K562 (cell line): ENCODE measurements at regions not wholly inside any gene's neighbourhood (a gene's known extent, or its start where the extent isn't known, plus 50 kb on each side); places are given as distances from the start of the nearest gene placed in this dataset.

ENCODE experiments used
- FOXA3 ChIP-seq, 2 experiments: fragments of 450-650 bp in 1 of 2; sonication (generic) in 1 of 2; formaldehyde crosslinking; IDR thresholded peaks in 1 of 2; conservative IDR thresholded peaks in 1 of 2; 2 replicates each; pipeline versions ENCODE4 v1.4.0 to v1.8.0; 2020 to 2022; ENCODE audit warnings: mild to moderate bottlenecking in 2 of 2, missing genetic modification reagents in 1 of 2
- NR2C2 ChIP-seq, 2 experiments: fragments of 200-800 bp in 1 of 2; sonication (Bioruptor generic) in 1 of 2; sonication (generic) in 1 of 2; formaldehyde crosslinking in 1 of 2; IDR thresholded peaks; 2 replicates each; pipeline versions ENCODE4 v1.6.1 to v1.8.0; 2016 to 2022; ENCODE audit warnings: mild to moderate bottlenecking in 1 of 2, missing compliant biosample characterization in 1 of 2, missing genetic modification characterization in 1 of 2, missing genetic modification reagents in 1 of 2
- PRDM10 ChIP-seq: fragments of 450-650 bp; IDR thresholded peaks from 2 replicates; pipeline ENCODE4 v1.6.1; 2018; ENCODE audit not compliant: partially characterized antibody
- TF ChIP-seq, protein P1 (sequence below), 3 experiments: IDR thresholded peaks in 2 of 3; conservative IDR thresholded peaks in 1 of 3; 2 replicates each; pipeline ENCODE4 v1.5.1; 2011 to 2012; ENCODE audit warnings: low read length in 3 of 3, mild to moderate bottlenecking in 3 of 3, control low read depth in 2 of 3, improper control_type of control experiment in 1 of 3, inconsistent platforms in 1 of 3, low read depth in 1 of 3, mixed read lengths in 1 of 3, moderate library complexity in 1 of 3; ENCODE audit not compliant: insufficient read depth in 2 of 3

DNA sequence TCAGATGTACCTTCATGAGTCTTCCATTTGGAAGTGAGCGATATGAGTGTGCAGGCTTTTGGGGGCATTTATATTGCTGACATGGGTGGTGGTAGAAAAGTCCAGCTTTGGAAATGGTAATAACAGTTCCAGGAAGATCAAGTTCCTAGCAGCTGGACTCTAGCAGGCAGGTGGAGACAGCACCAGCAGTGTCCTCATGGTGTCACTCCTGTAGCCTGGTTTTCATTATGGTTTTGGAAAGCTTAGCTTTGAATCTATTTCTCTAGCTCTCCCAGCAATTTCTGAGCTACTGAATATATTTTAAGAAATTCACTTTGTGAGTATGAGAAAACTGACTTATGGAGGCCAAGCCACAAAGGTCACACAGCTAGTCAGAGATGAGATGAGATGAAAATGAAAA lies 523.2 kb upstream of the HTR2A start:
- no peak for TF ChIP-seq PRDM10
- no peak for TF ChIP-seq FOXA3 (CRISPR knock-in tag; conservative IDR thresholded peaks at IDR 0.05 in 1 of 2, IDR thresholded peaks at IDR 0.05 in 1 of 2)
- TF ChIP-seq NR2C2 (CRISPR knock-in tag; IDR thresholded peaks at IDR 0.05) = no peak
- TF ChIP-seq NR2C2 (tag; IDR thresholded peaks at IDR 0.05) = no peak
- TF ChIP-seq, protein P1, sequence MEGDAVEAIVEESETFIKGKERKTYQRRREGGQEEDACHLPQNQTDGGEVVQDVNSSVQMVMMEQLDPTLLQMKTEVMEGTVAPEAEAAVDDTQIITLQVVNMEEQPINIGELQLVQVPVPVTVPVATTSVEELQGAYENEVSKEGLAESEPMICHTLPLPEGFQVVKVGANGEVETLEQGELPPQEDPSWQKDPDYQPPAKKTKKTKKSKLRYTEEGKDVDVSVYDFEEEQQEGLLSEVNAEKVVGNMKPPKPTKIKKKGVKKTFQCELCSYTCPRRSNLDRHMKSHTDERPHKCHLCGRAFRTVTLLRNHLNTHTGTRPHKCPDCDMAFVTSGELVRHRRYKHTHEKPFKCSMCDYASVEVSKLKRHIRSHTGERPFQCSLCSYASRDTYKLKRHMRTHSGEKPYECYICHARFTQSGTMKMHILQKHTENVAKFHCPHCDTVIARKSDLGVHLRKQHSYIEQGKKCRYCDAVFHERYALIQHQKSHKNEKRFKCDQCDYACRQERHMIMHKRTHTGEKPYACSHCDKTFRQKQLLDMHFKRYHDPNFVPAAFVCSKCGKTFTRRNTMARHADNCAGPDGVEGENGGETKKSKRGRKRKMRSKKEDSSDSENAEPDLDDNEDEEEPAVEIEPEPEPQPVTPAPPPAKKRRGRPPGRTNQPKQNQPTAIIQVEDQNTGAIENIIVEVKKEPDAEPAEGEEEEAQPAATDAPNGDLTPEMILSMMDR (IDR thresholded peaks at IDR 0.05 in 2 of 3, conservative IDR thresholded peaks at IDR 0.05 in 1 of 3; ENCODE audit: insufficient read depth in 2 of 3, low read depth in 1 of 3, low read length in 3 of 3) = no peak
